Psoas muscle (tissue), 7 donors: ENCODE measurements at regions not wholly inside any gene's neighbourhood (a gene's known extent, or its start where the extent isn't known, plus 50 kb on each side); places are given as distances from the start of the nearest gene placed in this dataset.

Experiments used
- ATAC-seq, 4 donors: fragments of 200-7000 bp; cut with Tn5 transposase; one replicate each; pipeline ENCODE4 v1.9.1; 2020; ENCODE audit warnings: moderate library complexity in 3 of 4, mild to moderate bottlenecking in 2 of 4
- DNase-seq, 2 donors: peaks; one replicate each; pipeline ENCODE4 v3.0.0-alpha.2; 2020
- H3K27ac ChIP-seq: fragments of 200-600 bp; one replicate; pipeline ENCODE4 v1.8.0; 2022
- H3K27me3 ChIP-seq, 3 donors: fragments of 200-600 bp in 1 of 3; one replicate each; pipeline versions ENCODE4 v1.6.1 to v1.8.0; 2013 to 2022; ENCODE audit warnings: low read length in 2 of 3, mild to moderate bottlenecking in 2 of 3, moderate library complexity in 1 of 3; ENCODE audit not compliant: insufficient read depth in 3 of 3
- H3K36me3 ChIP-seq, 2 donors: fragments of 200-600 bp in 1 of 2; one replicate each; pipeline versions ENCODE4 v1.6.1 to v1.8.0; 2013 to 2022; ENCODE audit warnings: low read depth in 1 of 2, mild to moderate bottlenecking in 1 of 2, moderate library complexity in 1 of 2; ENCODE audit not compliant: insufficient read depth in 1 of 2
- H3K4me1 ChIP-seq: fragments of 200-600 bp; one replicate; pipeline ENCODE4 v1.8.0; 2022
- H3K4me3 ChIP-seq: fragments of 200-600 bp; one replicate; pipeline ENCODE4 v1.8.0; 2022; ENCODE audit warnings: mild to moderate bottlenecking
- H3K9me3 ChIP-seq: fragments of 200-600 bp; one replicate; pipeline ENCODE4 v1.8.0; 2022
- WGBS, 3 donors: extraction: QIAGEN DNeasy Blood & Tissue Kit; methylation state at CpG; one replicate each; pipeline versions ENCODE4 v1.1.6 to v1.1.7; 2013; 5-methylcytosine and 5-hydroxymethylcytosine counted together
- intact Hi-C, 2 donors: fragments of 100-400 bp; cut with DNase I; formaldehyde crosslinking; loops; one replicate each; pipeline versions ENCODE4 v1.11.0 to v1.14.2; 2022
- TF ChIP-seq, protein P1 (sequence below): fragments of 200-600 bp; IDR thresholded peaks from one replicate; pipeline ENCODE4 v1.8.0; 2022; ENCODE audit warnings: antibody characterized with exemption
- donor health status: healthy with polysubstance abuse.
- donor health status: DM: no; HTN: no; CAD: no; lungs with moderate emphysema.
- donor health status: Bipolar disorder and iron deficiency.
- donor health status: healthy.
- donor health status: DM: yes; HTN: yes; CAD: no.
- donor health status: DM: no; HTN: no; CAD: no.
- donor health status: DM: yes; HTN: yes; CAD: no.

DNA sequence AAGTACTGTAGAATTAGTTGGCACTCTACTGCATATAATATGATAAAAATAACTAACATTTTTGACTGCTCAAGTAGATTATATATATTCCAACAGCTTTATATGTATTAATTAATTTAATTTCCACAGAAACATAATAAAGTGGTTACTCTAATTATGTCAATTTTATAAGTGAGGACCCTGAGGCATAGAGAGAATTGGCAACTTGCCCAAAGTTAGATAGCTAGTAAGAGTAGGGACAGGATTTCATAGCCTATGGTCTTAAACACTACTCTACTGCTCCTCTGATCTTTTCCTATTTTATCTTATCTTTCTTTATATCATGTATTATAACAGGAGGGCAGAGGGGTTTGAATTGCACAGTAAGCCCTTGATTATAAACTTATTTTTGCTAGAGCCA is 418.7 kb upstream of the SGO1 start:
- DNase-seq (no peak), ATAC-seq (no peak)
- H3K4me3 ChIP-seq: no peak overlapping the region
- no peaks in the 10 kb centered on the region for H3K27me3 ChIP-seq
- intact Hi-C loops: no loop called here
- TF ChIP-seq, protein P1, sequence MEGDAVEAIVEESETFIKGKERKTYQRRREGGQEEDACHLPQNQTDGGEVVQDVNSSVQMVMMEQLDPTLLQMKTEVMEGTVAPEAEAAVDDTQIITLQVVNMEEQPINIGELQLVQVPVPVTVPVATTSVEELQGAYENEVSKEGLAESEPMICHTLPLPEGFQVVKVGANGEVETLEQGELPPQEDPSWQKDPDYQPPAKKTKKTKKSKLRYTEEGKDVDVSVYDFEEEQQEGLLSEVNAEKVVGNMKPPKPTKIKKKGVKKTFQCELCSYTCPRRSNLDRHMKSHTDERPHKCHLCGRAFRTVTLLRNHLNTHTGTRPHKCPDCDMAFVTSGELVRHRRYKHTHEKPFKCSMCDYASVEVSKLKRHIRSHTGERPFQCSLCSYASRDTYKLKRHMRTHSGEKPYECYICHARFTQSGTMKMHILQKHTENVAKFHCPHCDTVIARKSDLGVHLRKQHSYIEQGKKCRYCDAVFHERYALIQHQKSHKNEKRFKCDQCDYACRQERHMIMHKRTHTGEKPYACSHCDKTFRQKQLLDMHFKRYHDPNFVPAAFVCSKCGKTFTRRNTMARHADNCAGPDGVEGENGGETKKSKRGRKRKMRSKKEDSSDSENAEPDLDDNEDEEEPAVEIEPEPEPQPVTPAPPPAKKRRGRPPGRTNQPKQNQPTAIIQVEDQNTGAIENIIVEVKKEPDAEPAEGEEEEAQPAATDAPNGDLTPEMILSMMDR: no peak
- no peaks in the 10 kb centered on the region for H3K4me1 ChIP-seq
- H3K9me3 ChIP-seq: peaks cover 2% of the 10 kb centered on the region
- no peak overlapping the region for H3K27ac ChIP-seq
- no peaks in the 10 kb centered on the region for H3K36me3 ChIP-seq

DNA sequence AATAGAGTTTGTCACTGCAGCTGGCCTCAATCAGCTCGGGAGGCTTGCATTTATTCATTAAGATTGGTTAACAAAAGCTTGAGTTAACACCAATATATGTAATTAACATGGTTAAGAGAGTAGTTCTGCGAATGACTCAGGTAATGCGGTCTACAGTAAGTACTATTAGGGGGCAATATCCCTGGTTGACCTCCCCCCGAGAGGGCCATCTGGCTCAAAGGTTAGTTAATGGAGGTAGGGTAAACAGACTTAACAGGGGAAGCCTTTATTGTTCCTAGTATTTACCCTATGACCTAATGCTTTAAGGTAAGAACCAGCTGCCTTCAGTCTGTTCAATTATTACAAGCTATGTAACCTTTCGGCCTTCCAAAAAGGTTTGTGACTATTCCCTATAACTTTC is 403.3 kb upstream of the SGO1 start:
- intact Hi-C loops: no loop called here
- WGBS, 3 donors: 86 to 88% (median 88%) methylated on average over 5 of the region's 5 CpGs
- Histone ChIP-seq H3K36me3 (no peaks in the 10 kb centered on the region), H3K4me3 (no peak overlapping the region), H3K27me3 (no peaks in the 10 kb centered on the region), H3K27ac (no peak overlapping the region), H3K4me1 (no peaks in the 10 kb centered on the region), H3K9me3 (no peaks in the 10 kb centered on the region)
- ATAC-seq (no peak), DNase-seq (no peak)
- TF ChIP-seq, protein P1: no peak

DNA sequence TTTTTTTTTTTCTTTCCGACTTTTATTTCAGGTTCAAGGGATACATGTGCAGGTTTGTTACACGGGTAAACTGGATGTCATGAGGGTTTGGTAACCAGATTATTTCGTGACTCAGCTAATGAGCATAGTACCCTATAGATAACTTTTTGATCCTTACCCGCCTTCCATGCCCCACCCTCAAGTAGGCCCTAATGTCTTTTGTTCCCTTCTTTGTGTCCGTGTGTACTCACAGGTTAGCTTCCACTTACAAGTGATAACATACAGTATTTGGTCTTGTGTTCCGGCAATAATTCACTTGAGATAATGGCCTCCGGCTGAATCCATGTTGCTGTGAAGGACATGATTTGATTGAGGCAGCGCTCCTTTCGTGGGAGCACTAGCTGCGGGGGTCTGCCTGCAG is 402.8 kb upstream of the SGO1 start:
- Histone ChIP-seq H3K9me3 (no peaks in the 10 kb centered on the region), H3K27me3 (no peaks in the 10 kb centered on the region), H3K4me1 (no peaks in the 10 kb centered on the region), H3K36me3 (no peaks in the 10 kb centered on the region), H3K27ac (no peak overlapping the region), H3K4me3 (no peak overlapping the region)
- DNase-seq (no peak), ATAC-seq (no peak)
- TF ChIP-seq, protein P1: no peak
- intact Hi-C loops: no loop called here
- 93 to 96% (median 95%) methylated on average over 10 of the region's 10 CpGs for WGBS, 3 donors

DNA sequence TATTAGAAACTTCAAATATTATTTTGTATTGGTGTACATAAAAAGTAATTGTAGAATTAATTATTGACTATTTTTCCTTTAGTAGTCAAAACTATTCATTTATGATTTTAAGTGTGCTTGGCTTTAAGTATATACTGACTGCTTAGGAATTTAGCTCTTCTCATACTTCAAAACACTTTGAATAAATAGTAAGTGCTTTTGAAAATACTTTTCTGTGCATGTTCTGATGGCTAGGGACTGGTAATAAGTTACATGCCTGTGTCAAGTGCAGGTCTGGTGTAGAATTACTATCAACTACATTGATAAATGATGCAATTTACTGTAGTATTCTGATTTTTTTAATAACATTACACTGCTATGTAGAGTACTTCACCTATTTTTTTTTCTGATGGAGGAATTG is 397.6 kb upstream of the SGO1 start:
- H3K27me3 ChIP-seq: no peaks in the 10 kb centered on the region
- H3K4me3 ChIP-seq: no peak overlapping the region
- ATAC-seq: no peak
- DNase-seq: no peak
- H3K36me3 ChIP-seq: no peaks in the 10 kb centered on the region
- H3K9me3 ChIP-seq: no peaks in the 10 kb centered on the region
- TF ChIP-seq, protein P1: no peak
- H3K27ac ChIP-seq: no peak overlapping the region
- H3K4me1 ChIP-seq: no peaks in the 10 kb centered on the region
- intact Hi-C loops: no loop called here

DNA sequence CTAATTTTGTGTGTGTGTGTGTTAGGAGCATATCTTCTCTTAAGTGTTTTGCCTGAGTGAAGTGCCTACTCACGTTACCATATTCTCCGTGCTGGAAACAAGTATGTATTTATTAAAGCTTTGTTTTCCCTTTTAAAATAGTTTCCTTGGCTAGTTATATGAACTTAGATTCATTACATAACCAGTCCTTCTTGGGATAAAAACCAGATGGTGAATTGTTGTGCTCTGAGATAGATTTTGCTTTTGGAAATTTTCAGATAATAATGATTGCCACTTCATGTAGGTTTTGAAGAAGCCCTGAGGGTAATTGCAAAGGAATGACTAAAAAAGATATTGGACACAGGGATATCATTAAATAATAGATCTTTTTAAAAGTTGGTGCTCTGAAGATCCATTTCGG is 390.2 kb upstream of the SGO1 start:
- WGBS, 3 donors: 59 to 70% (median 64%) methylated on average over 3 of the region's 3 CpGs
- intact Hi-C loops: no loop called here
- Histone ChIP-seq H3K36me3 (no peaks in the 10 kb centered on the region), H3K4me1 (no peaks in the 10 kb centered on the region), H3K27me3 (no peaks in the 10 kb centered on the region), H3K4me3 (no peak overlapping the region), H3K27ac (no peak overlapping the region), H3K9me3 (no peaks in the 10 kb centered on the region)
- TF ChIP-seq, protein P1: no peak
- DNase-seq (no peak), ATAC-seq (no peak)
